Glutamatergic neuron (in vitro differentiated cells): ENCODE measurements at regions not wholly inside any gene's neighbourhood (a gene's known extent, or its start where the extent isn't known, plus 50 kb on each side); places are given as distances from the start of the nearest gene placed in this dataset.

Source experiments
- DNase-seq: peaks from one replicate; pipeline ENCODE4 v3.0.0; 2022
- H3K27ac Mint-ChIP-seq: one replicate; pipeline ENCODE4 v1.8.0; 2020; ENCODE audit warnings: mild to moderate bottlenecking, mixed read lengths, inconsistent platforms; ENCODE audit not compliant: unreplicated experiment
- H3K27me3 Mint-ChIP-seq: one replicate; pipeline ENCODE4 v1.8.0; 2020; ENCODE audit warnings: mild to moderate bottlenecking, moderate library complexity, mixed read lengths, inconsistent platforms; ENCODE audit not compliant: unreplicated experiment
- H3K36me3 Mint-ChIP-seq: one replicate; pipeline ENCODE4 v1.8.0; 2020; ENCODE audit warnings: mild to moderate bottlenecking, mixed read lengths, inconsistent platforms; ENCODE audit not compliant: unreplicated experiment
- H3K4me1 Mint-ChIP-seq: one replicate; pipeline ENCODE4 v1.8.0; 2020; ENCODE audit warnings: mild to moderate bottlenecking, low read depth, mixed read lengths, inconsistent platforms; ENCODE audit not compliant: unreplicated experiment
- H3K4me3 Mint-ChIP-seq: one replicate; pipeline ENCODE4 v1.8.0; 2020; ENCODE audit warnings: mild to moderate bottlenecking, mixed read lengths, inconsistent platforms; ENCODE audit not compliant: unreplicated experiment
- H3K9me3 Mint-ChIP-seq: one replicate; pipeline ENCODE4 v1.8.0; 2020; ENCODE audit warnings: mild to moderate bottlenecking, moderate library complexity, mixed read lengths, inconsistent platforms; ENCODE audit not compliant: unreplicated experiment
- TF ChIP-seq, protein P1 (sequence below): fragments of 200-600 bp; sonication (generic); IDR thresholded peaks from one replicate; pipeline ENCODE4 v1.5.0; 2021; ENCODE audit not compliant: partially characterized antibody, unreplicated experiment

DNA sequence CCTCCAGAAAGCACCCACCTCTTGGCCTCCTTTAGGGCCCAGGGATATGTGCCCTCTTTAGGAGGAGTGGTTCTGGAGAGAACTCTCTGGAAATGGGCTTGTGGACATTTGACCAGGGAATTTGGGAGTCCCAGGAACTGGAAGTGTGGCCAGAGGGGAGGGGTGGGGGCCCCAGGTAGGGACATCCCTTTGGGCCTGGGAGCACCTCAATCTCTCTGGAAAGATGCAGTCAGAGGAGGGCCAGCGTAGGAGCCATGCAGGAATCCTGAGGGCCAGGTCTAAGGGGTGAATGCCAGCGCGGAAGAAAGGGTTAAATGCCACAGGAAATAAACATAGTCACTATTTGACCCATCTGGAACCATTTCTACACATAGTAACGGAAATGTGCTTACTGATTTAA lies 50.3 kb upstream of the ITGA11 start:
- no peaks in the 10 kb centered on the region for H3K36me3 Mint-ChIP-seq
- no peak overlapping the region for H3K4me3 Mint-ChIP-seq
- H3K4me1 Mint-ChIP-seq: peaks cover under 1% of the 10 kb centered on the region
- no peak overlapping the region for H3K27ac Mint-ChIP-seq
- H3K27me3 Mint-ChIP-seq: peaks cover 1% of the 10 kb centered on the region
- no peak for DNase-seq
- H3K9me3 Mint-ChIP-seq: peaks cover 3% of the 10 kb centered on the region
- TF ChIP-seq, protein P1, sequence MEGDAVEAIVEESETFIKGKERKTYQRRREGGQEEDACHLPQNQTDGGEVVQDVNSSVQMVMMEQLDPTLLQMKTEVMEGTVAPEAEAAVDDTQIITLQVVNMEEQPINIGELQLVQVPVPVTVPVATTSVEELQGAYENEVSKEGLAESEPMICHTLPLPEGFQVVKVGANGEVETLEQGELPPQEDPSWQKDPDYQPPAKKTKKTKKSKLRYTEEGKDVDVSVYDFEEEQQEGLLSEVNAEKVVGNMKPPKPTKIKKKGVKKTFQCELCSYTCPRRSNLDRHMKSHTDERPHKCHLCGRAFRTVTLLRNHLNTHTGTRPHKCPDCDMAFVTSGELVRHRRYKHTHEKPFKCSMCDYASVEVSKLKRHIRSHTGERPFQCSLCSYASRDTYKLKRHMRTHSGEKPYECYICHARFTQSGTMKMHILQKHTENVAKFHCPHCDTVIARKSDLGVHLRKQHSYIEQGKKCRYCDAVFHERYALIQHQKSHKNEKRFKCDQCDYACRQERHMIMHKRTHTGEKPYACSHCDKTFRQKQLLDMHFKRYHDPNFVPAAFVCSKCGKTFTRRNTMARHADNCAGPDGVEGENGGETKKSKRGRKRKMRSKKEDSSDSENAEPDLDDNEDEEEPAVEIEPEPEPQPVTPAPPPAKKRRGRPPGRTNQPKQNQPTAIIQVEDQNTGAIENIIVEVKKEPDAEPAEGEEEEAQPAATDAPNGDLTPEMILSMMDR: no peak

- DNase-seq: no peak
- peaks cover 1% of the 10 kb centered on the region for H3K27me3 Mint-ChIP-seq
- H3K9me3 Mint-ChIP-seq: peaks cover 3% of the 10 kb centered on the region
- H3K27ac Mint-ChIP-seq: no peak overlapping the region
- no peak overlapping the region for H3K4me3 Mint-ChIP-seq
- peaks cover 2% of the 10 kb centered on the region for H3K4me1 Mint-ChIP-seq
- H3K36me3 Mint-ChIP-seq: peaks cover 4% of the 10 kb centered on the region
- TF ChIP-seq, protein P1: no peak
Measured at GRCh38 chr15:68483165-68483564, 51.2 kb upstream of the ITGA11 start.

- H3K27ac Mint-ChIP-seq: no peak overlapping the region
- peaks cover 4% of the 10 kb centered on the region for H3K36me3 Mint-ChIP-seq
- no peak for DNase-seq
- TF ChIP-seq, protein P1: no peak
- no peak overlapping the region for H3K4me3 Mint-ChIP-seq
- H3K9me3 Mint-ChIP-seq: peaks cover 3% of the 10 kb centered on the region
- peaks cover 4% of the 10 kb centered on the region for H3K4me1 Mint-ChIP-seq
- H3K27me3 Mint-ChIP-seq: peaks cover 3% of the 10 kb centered on the region
Measured at GRCh38 chr15:68484220-68484619, 52.3 kb upstream of the ITGA11 start.

- TF ChIP-seq, protein P1: no peak
- peaks cover 3% of the 10 kb centered on the region for H3K27me3 Mint-ChIP-seq
- no peak overlapping the region for H3K4me3 Mint-ChIP-seq
- H3K9me3 Mint-ChIP-seq: peaks cover 3% of the 10 kb centered on the region
- DNase-seq: no peak
- no peak overlapping the region for H3K27ac Mint-ChIP-seq
- peaks cover 4% of the 10 kb centered on the region for H3K4me1 Mint-ChIP-seq
- H3K36me3 Mint-ChIP-seq: peaks cover 4% of the 10 kb centered on the region
Measured at GRCh38 chr15:68484696-68485400, 52.9 kb upstream of the ITGA11 start.

- Mint-ChIP-seq H3K4me3 (no peak overlapping the region), H3K4me1 (peaks cover 4% of the 10 kb centered on the region), H3K36me3 (peaks cover 4% of the 10 kb centered on the region), H3K27me3 (peaks cover 3% of the 10 kb centered on the region), H3K27ac (no peak overlapping the region), H3K9me3 (peaks cover 3% of the 10 kb centered on the region)
- DNase-seq: no peak
- TF ChIP-seq, protein P1: no peak
Measured at GRCh38 chr15:68485721-68486360, 53.9 kb upstream of the ITGA11 start.
